K562 (cell line): ENCODE measurements at regions not wholly inside any gene's neighbourhood (a gene's known extent, or its start where the extent isn't known, plus 50 kb on each side); places are given as distances from the start of the nearest gene placed in this dataset.
A peak's percentile ranks its signal among the peaks of the same experiment; 100 is the strongest.

Source experiments
- ATAC-seq: fragments of 200-7000 bp; cut with Tn5 transposase; 3 replicates; pipeline ENCODE4 v1.9.1; 2020; ENCODE audit warnings: moderate library complexity
- BruUV-seq: library from RNA; stranded (reverse); fragments of 400-500 nt; replicated peaks from 2 replicates; lab custom pipeline; 2021; lab: Mats Ljungman, UMichigan
- CTCF ChIA-PET: fragments of 300-600 bp; formaldehyde crosslinking; extraction: SDS; loops from one replicate; lab custom pipeline; 2021; ENCODE audit warnings: low intra/inter-chr PET ratio; lab: Yijun Ruan, JAX
- POLR2A ChIA-PET: fragments of 300-600, 350-650 bp; sonication (Branson Sonifier 250); formaldehyde crosslinking; extraction: SDS; loops from one replicate; lab custom pipeline; 2021; ENCODE audit warnings: antibody characterized with exemption, inconsistent platforms; lab: Yijun Ruan, JAX
- DNase-seq, 4 experiments: peaks; one replicate each; pipeline versions ENCODE4 v3.0.0 to v3.0.0-alpha.2; 2011 to 2018; ENCODE audit warnings: low spot score in 3 of 4, mixed read lengths in 3 of 4; ENCODE audit errors: extremely low read depth in 1 of 4
- FAIRE-seq: peaks from 2 replicates; lab custom pipeline; 2011; peaks lifted over from hg19 to GRCh38; lab: Jason Lieb, UNC
- H2AFZ ChIP-seq: 2 replicates; pipeline ENCODE4 v1.6.0; 2011; ENCODE audit warnings: low read depth, low read length, control low read depth, inconsistent platforms
- H3K27ac ChIP-seq: fragments of 200-600 bp; 3 replicates; pipeline ENCODE4 v1.8.0; 2011; ENCODE audit warnings: low read depth, mild to moderate bottlenecking, control low read depth, inconsistent platforms, low read length, moderate library complexity, mixed read lengths; ENCODE audit errors: extremely low read depth
- H3K27me3 ChIP-seq, 2 experiments: fragments of 300-600 bp in 1 of 2; 2 replicates in 1 of 2; 3 replicates in 1 of 2; pipeline versions ENCODE4 v1.6.0 to v1.8.0; 2011; ENCODE audit warnings: inconsistent platforms in 2 of 2, low read length in 2 of 2, mild to moderate bottlenecking in 1 of 2, mixed read lengths in 1 of 2, moderate library complexity in 1 of 2; ENCODE audit not compliant: control insufficient read depth in 2 of 2, insufficient read depth in 2 of 2
- H3K36me3 ChIP-seq: fragments of 300-600 bp; 3 replicates; pipeline ENCODE4 v1.8.0; 2011; ENCODE audit warnings: mild to moderate bottlenecking, low read length, inconsistent platforms; ENCODE audit not compliant: control insufficient read depth, insufficient read depth
- H3K4me1 ChIP-seq, 2 experiments: fragments of 200-600 bp in 1 of 2; replicated peaks in 1 of 2; 2 replicates in 1 of 2; 3 replicates in 1 of 2; pipeline versions ENCODE4 v1.5.1 to v1.8.0; 2011; ENCODE audit warnings: inconsistent platforms in 2 of 2, low read length in 2 of 2, mild to moderate bottlenecking in 1 of 2, mixed read lengths in 1 of 2, moderate library complexity in 1 of 2; ENCODE audit not compliant: control insufficient read depth in 2 of 2, insufficient read depth in 2 of 2
- H3K4me2 ChIP-seq: 2 replicates; pipeline ENCODE4 v1.6.1; 2011; ENCODE audit warnings: low read length, control low read depth, inconsistent platforms, mixed read lengths; ENCODE audit not compliant: insufficient read depth
- H3K4me3 ChIP-seq: fragments of 200-600 bp; sonication (generic), shearing (Covaris generic); 2 replicates; pipeline ENCODE4 v1.5.1; 2016; ENCODE audit warnings: control low read depth, inconsistent platforms
- H3K79me2 ChIP-seq: fragments of 200-600 bp; 3 replicates; pipeline ENCODE4 v1.8.0; 2011; ENCODE audit warnings: low read length, inconsistent platforms; ENCODE audit not compliant: control insufficient read depth, insufficient read depth
- H3K9ac ChIP-seq, 2 experiments: 2 replicates each; pipeline versions ENCODE4 v1.6.0 to v1.6.1; 2011; ENCODE audit warnings: low read depth in 2 of 2, low read length in 2 of 2, control low read depth in 1 of 2, inconsistent platforms in 1 of 2, mild to moderate bottlenecking in 1 of 2, mixed read lengths in 1 of 2; ENCODE audit not compliant: insufficient read depth in 1 of 2
- H3K9me1 ChIP-seq: one replicate; pipeline ENCODE4 v1.6.0; 2011; ENCODE audit warnings: inconsistent platforms, mild to moderate bottlenecking, low read length, moderate library complexity; ENCODE audit not compliant: control insufficient read depth, insufficient read depth
- H3K9me3 ChIP-seq: replicated peaks from 2 replicates; pipeline ENCODE4 v1.5.1; 2011; ENCODE audit warnings: low read depth, low read length, inconsistent platforms; ENCODE audit not compliant: control insufficient read depth, insufficient read depth
- H4K20me1 ChIP-seq: replicated peaks from 2 replicates; pipeline ENCODE4 v1.6.1; 2011; ENCODE audit warnings: low read length, inconsistent platforms, mixed read lengths; ENCODE audit not compliant: control insufficient read depth, insufficient read depth
- EGR1 ChIP-seq: fragments of 450-650 bp; conservative IDR thresholded peaks from 2 replicates; pipeline ENCODE4 v1.6.1; 2017; ENCODE audit warnings: mild to moderate bottlenecking
- MYC ChIP-seq, 2 experiments: fragments of 250-450 bp in 1 of 2; sonication (Bioruptor Pico) in 1 of 2; IDR thresholded peaks; 2 replicates each; pipeline versions ENCODE4 v1.5.1 to v1.6.1; 2012 to 2021; ENCODE audit warnings: low read depth in 2 of 2, borderline replicate concordance in 1 of 2, improper control_type of control experiment in 1 of 2, low read length in 1 of 2, mild to moderate bottlenecking in 1 of 2, moderate library complexity in 1 of 2
- PRDM10 ChIP-seq: fragments of 450-650 bp; IDR thresholded peaks from 2 replicates; pipeline ENCODE4 v1.6.1; 2018; ENCODE audit not compliant: partially characterized antibody
- ZFP36 ChIP-seq: fragments of 150-350 bp; IDR thresholded peaks from 2 replicates; pipeline ENCODE4 v1.6.1; 2018; ENCODE audit warnings: low read length, low read depth; ENCODE audit not compliant: partially characterized antibody
- WGBS: fragments of 100-300 bp; shearing (Covaris generic); methylation state at CpG from one replicate; pipeline ENCODE4 v1.1.6; 2016; ENCODE audit warnings: low coverage, mixed read lengths; ENCODE audit not compliant: insufficient coverage; ENCODE audit errors: missing lambda C conversion rate; 5-methylcytosine and 5-hydroxymethylcytosine counted together
- in situ Hi-C: fragments of 300-500 bp; cut with MboI; formaldehyde crosslinking; loops from 4 replicates; pipeline ENCODE4 v1.15.0; 2018; ENCODE audit warnings: inconsistent platforms, mixed read lengths
- intact Hi-C: fragments of 100-400 bp; cut with micrococcal nuclease; formaldehyde crosslinking; loops from 2 replicates; pipeline ENCODE4 v1.14.2; 2022

- peaks cover 10% of the 10 kb centered on the region; the same call in 1 of the 2 replicates for H4K20me1 ChIP-seq
- BruUV-seq = no TSS peak
- intact Hi-C loops = no loop called here
- H3K36me3 ChIP-seq = no peaks in the 10 kb centered on the region
- peak overlapping the region in 1 of 2 experiments; percentile 26; a peak in 1 of 4 replicates for H3K9ac ChIP-seq
- peaks cover 0 to 17% of the 10 kb centered on the region in 2 experiments; a peak in 2 of 5 replicates for H3K27me3 ChIP-seq
- no peak overlapping the region for H3K4me3 ChIP-seq
- in situ Hi-C loops = no loop called here
- no peak for ATAC-seq
- no peaks in the 10 kb centered on the region for H3K9me1 ChIP-seq
- 7% methylated on average over 4 of the region's 4 CpGs for WGBS
- no peak for DNase-seq
- POLR2A ChIA-PET = interaction anchor here (0.7 kb wide), 1 partner anchor 146 kb away, joined by 4 read pairs; no protein-coding TSS in a partner anchor
- no peaks in the 10 kb centered on the region for H3K79me2 ChIP-seq
- no peak overlapping the region for H3K4me2 ChIP-seq
- no peak overlapping the region for H2AFZ ChIP-seq
- no peak overlapping the region for H3K27ac ChIP-seq
- H3K9me3 ChIP-seq = no peaks in the 10 kb centered on the region
- TF ChIP-seq MYC (IDR thresholded peaks at IDR 0.05; ENCODE audit: low read depth, low read length) (no peak), MYC (CRISPR knock-in tag; IDR thresholded peaks at IDR 0.05; ENCODE audit: borderline replicate concordance, low read depth) (no peak), ZFP36 (peak; percentile 92), EGR1 (no peak), PRDM10 (no peak)
- TF ChIP-seq, all 486 proteins: peak for 1
- H3K4me1 ChIP-seq = no peaks in the 10 kb centered on the region; a peak in 1 of 5 replicates
- CTCF ChIA-PET = no interaction called here
- FAIRE-seq = no peak
These were observed 195.1 kb upstream of the LINGO1 start for GRCh38 chr15:77827860-77828259.
